ENCODE measurements at regions not wholly inside any gene's neighbourhood (a gene's known extent, or its start where the extent isn't known, plus 50 kb on each side); places are given as distances from the start of the nearest gene placed in this dataset.

DNA sequence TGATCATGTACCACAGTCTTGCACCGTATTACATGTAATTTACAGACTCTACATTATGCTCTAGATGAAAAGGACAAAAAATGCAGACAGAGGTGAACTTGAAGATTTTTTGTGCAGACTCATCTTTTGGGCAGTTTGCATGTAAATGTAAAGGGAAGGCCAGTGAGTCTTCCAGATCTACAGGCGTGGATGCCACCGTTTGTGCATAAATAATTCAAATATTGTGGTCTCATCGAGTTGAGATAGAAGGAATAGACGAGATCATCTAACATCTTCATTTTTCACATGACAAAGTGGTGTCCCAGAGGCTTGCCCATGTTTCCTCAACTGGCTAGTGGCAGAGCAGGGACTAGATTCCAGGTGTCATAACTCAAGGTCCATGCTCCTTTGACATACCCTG, 125.2 kb downstream of the ALX1 start:
- TF ChIP-seq, protein P1, sequence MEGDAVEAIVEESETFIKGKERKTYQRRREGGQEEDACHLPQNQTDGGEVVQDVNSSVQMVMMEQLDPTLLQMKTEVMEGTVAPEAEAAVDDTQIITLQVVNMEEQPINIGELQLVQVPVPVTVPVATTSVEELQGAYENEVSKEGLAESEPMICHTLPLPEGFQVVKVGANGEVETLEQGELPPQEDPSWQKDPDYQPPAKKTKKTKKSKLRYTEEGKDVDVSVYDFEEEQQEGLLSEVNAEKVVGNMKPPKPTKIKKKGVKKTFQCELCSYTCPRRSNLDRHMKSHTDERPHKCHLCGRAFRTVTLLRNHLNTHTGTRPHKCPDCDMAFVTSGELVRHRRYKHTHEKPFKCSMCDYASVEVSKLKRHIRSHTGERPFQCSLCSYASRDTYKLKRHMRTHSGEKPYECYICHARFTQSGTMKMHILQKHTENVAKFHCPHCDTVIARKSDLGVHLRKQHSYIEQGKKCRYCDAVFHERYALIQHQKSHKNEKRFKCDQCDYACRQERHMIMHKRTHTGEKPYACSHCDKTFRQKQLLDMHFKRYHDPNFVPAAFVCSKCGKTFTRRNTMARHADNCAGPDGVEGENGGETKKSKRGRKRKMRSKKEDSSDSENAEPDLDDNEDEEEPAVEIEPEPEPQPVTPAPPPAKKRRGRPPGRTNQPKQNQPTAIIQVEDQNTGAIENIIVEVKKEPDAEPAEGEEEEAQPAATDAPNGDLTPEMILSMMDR (IDR thresholded peaks at IDR 0.05; ENCODE audit: poor library complexity) = no peak
- no peak for TF ChIP-seq EZH2 (IDR thresholded peaks at IDR 0.05; ENCODE audit: borderline replicate concordance)
